ENCODE measurements at regions not wholly inside any gene's neighbourhood (a gene's known extent, or its start where the extent isn't known, plus 50 kb on each side); places are given as distances from the start of the nearest gene placed in this dataset.

GRCh38 chr20:40176098-40176841 lies 512.8 kb downstream of the MAFB start:
- TF ChIP-seq CTCF (IDR thresholded peaks at IDR 0.05; ENCODE audit: low read depth, low read length, poor library complexity, severe bottlenecking) = no peak
- no peak for TF ChIP-seq EZH2phosphoT487 (IDR thresholded peaks at IDR 0.05; ENCODE audit: borderline replicate concordance, low read length)

Measured in DOHH2 (cell line).